Astrocyte (in vitro differentiated cells and primary cell): ENCODE measurements at regions not wholly inside any gene's neighbourhood (a gene's known extent, or its start where the extent isn't known, plus 50 kb on each side); places are given as distances from the start of the nearest gene placed in this dataset.

Source experiments
- DNase-seq: peaks from one replicate; pipeline ENCODE4 v3.0.0-alpha.2; 2010; ENCODE audit warnings: low read depth
- FAIRE-seq: peaks from 2 replicates; lab custom pipeline; 2011; peaks lifted over from hg19 to GRCh38; lab: Jason Lieb, UNC
- H2AFZ ChIP-seq: 2 replicates; pipeline ENCODE4 v1.6.0; 2012; ENCODE audit warnings: low read depth, low read length, inconsistent platforms
- H3K27ac ChIP-seq: 2 replicates; pipeline ENCODE4 v1.5.1; 2011; ENCODE audit warnings: low read depth, low read length, inconsistent platforms
- H3K27me3 ChIP-seq: 2 replicates; pipeline ENCODE4 v1.6.0; 2011; ENCODE audit warnings: low read length, inconsistent platforms; ENCODE audit not compliant: insufficient read depth
- H3K36me3 ChIP-seq: 2 replicates; pipeline ENCODE4 v1.5.1; 2011; ENCODE audit warnings: low read length, inconsistent platforms; ENCODE audit not compliant: insufficient read depth
- H3K4me1 ChIP-seq: 2 replicates; pipeline ENCODE4 v1.5.1; 2011; ENCODE audit warnings: low read length, inconsistent platforms; ENCODE audit not compliant: insufficient read depth
- H3K4me2 ChIP-seq: 2 replicates; pipeline ENCODE4 v1.6.0; 2012; ENCODE audit warnings: low read length, inconsistent platforms
- H3K4me3 ChIP-seq: 2 replicates; pipeline ENCODE4 v1.5.1; 2011; ENCODE audit warnings: low read depth, mild to moderate bottlenecking, low read length, inconsistent platforms; ENCODE audit not compliant: insufficient read depth
- H3K79me2 ChIP-seq: 2 replicates; pipeline ENCODE4 v1.6.0; 2012; ENCODE audit warnings: mild to moderate bottlenecking, low read length, inconsistent platforms; ENCODE audit not compliant: insufficient read depth
- H3K9ac ChIP-seq: 2 replicates; pipeline ENCODE4 v1.6.0; 2012; ENCODE audit warnings: mild to moderate bottlenecking, low read length, inconsistent platforms
- H3K9me3 ChIP-seq: 2 replicates; pipeline ENCODE4 v1.5.1; 2012; ENCODE audit warnings: low read depth, mild to moderate bottlenecking, low read length, inconsistent platforms; ENCODE audit not compliant: insufficient read depth
- H4K20me1 ChIP-seq: 2 replicates; pipeline ENCODE4 v1.6.0; 2012; ENCODE audit warnings: low read length, inconsistent platforms; ENCODE audit not compliant: insufficient read depth
- H3K27ac Mint-ChIP-seq: one replicate; pipeline ENCODE4 v1.8.0; 2021; ENCODE audit warnings: mild to moderate bottlenecking, mixed read lengths; ENCODE audit not compliant: unreplicated experiment
- H3K27me3 Mint-ChIP-seq: one replicate; pipeline ENCODE4 v1.8.0; 2021; ENCODE audit warnings: low read depth, mixed read lengths; ENCODE audit not compliant: unreplicated experiment
- H3K36me3 Mint-ChIP-seq: one replicate; pipeline ENCODE4 v1.8.0; 2021; ENCODE audit warnings: low read depth, mixed read lengths; ENCODE audit not compliant: unreplicated experiment
- H3K4me1 Mint-ChIP-seq: one replicate; pipeline ENCODE4 v1.8.0; 2021; ENCODE audit warnings: low read depth, mixed read lengths; ENCODE audit not compliant: unreplicated experiment
- H3K4me3 Mint-ChIP-seq: one replicate; pipeline ENCODE4 v1.8.0; 2021; ENCODE audit warnings: mild to moderate bottlenecking, moderate library complexity, mixed read lengths; ENCODE audit not compliant: unreplicated experiment
- H3K9me3 Mint-ChIP-seq: one replicate; pipeline ENCODE4 v1.8.0; 2021; ENCODE audit warnings: mild to moderate bottlenecking, mixed read lengths; ENCODE audit not compliant: unreplicated experiment
- EZH2 ChIP-seq: IDR thresholded peaks from 2 replicates; pipeline ENCODE4 v1.6.1; 2012; ENCODE audit warnings: mild to moderate bottlenecking, low read length, inconsistent platforms; ENCODE audit not compliant: insufficient read depth
- TF ChIP-seq, protein P1 (sequence below): IDR thresholded peaks from 2 replicates; pipeline ENCODE4 v1.5.1; 2011; ENCODE audit warnings: low read depth, mild to moderate bottlenecking, inconsistent platforms, low read length, moderate library complexity; ENCODE audit not compliant: insufficient read depth

DNA sequence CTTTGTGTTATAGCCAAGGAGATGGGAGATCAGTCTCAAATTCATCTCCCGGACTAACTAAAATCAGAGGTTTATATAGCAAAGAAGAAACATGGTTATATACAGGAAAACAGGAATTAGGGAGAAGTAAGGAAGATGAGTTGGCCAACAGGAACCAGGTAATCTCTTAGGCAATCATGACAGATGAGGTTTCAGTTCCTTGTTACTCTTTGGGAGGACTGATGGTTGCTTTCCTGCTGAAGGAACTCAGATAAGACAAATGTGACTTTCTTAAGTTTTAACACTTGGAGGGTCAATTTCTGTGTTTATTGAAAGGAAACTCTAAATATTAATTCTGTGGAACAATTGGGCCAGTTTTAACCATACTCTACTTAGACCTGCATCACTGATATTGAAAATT, 1072.0 kb upstream of the CNTN5 start:
- H3K9ac ChIP-seq = no peak overlapping the region
- H3K4me3 ChIP-seq = no peak overlapping the region
- H3K79me2 ChIP-seq = no peaks in the 10 kb centered on the region
- no peak overlapping the region for H2AFZ ChIP-seq
- H4K20me1 ChIP-seq = no peaks in the 10 kb centered on the region
- H3K27ac ChIP-seq = no peak overlapping the region
- Mint-ChIP-seq H3K36me3 (no peaks in the 10 kb centered on the region), H3K4me3 (no peak overlapping the region), H3K4me1 (no peaks in the 10 kb centered on the region), H3K9me3 (peaks cover 7% of the 10 kb centered on the region), H3K27ac (no peak overlapping the region), H3K27me3 (no peaks in the 10 kb centered on the region)
- DNase-seq = no peak
- H3K27me3 ChIP-seq = no peaks in the 10 kb centered on the region
- no peak for FAIRE-seq
- H3K9me3 ChIP-seq = no peaks in the 10 kb centered on the region
- H3K36me3 ChIP-seq = no peaks in the 10 kb centered on the region
- no peak for TF ChIP-seq EZH2
- TF ChIP-seq, protein P1, sequence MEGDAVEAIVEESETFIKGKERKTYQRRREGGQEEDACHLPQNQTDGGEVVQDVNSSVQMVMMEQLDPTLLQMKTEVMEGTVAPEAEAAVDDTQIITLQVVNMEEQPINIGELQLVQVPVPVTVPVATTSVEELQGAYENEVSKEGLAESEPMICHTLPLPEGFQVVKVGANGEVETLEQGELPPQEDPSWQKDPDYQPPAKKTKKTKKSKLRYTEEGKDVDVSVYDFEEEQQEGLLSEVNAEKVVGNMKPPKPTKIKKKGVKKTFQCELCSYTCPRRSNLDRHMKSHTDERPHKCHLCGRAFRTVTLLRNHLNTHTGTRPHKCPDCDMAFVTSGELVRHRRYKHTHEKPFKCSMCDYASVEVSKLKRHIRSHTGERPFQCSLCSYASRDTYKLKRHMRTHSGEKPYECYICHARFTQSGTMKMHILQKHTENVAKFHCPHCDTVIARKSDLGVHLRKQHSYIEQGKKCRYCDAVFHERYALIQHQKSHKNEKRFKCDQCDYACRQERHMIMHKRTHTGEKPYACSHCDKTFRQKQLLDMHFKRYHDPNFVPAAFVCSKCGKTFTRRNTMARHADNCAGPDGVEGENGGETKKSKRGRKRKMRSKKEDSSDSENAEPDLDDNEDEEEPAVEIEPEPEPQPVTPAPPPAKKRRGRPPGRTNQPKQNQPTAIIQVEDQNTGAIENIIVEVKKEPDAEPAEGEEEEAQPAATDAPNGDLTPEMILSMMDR = no peak
- H3K4me2 ChIP-seq = no peak overlapping the region
- no peaks in the 10 kb centered on the region for H3K4me1 ChIP-seq

DNA sequence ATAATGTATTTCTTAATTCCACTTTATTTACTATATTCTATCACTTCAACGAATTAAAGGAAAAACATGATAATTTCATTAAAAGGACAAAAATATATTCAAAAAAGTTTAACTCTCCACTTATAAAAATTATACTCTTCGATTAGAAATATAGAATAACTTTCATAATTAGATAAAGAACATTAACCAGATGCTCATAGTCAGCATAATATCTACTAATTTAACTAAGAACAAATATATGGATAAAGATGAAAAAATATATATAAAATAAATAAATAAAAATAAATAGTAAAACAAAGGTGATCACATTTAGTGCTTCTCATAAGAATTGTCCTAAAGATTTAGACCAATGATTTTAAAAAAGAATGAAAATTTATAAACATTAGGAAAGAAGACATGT, 1065.2 kb upstream of the CNTN5 start:
- Histone ChIP-seq H3K4me3 (no peak overlapping the region), H3K4me2 (no peak overlapping the region), H3K36me3 (no peaks in the 10 kb centered on the region), H3K9ac (no peak overlapping the region), H3K9me3 (no peaks in the 10 kb centered on the region), H3K27me3 (no peaks in the 10 kb centered on the region), H2AFZ (no peak overlapping the region), H4K20me1 (no peaks in the 10 kb centered on the region), H3K27ac (no peak overlapping the region), H3K4me1 (no peaks in the 10 kb centered on the region), H3K79me2 (no peaks in the 10 kb centered on the region)
- H3K36me3 Mint-ChIP-seq = no peaks in the 10 kb centered on the region
- H3K27ac Mint-ChIP-seq = no peak overlapping the region
- no peaks in the 10 kb centered on the region for H3K27me3 Mint-ChIP-seq
- DNase-seq (no peak), FAIRE-seq (no peak)
- no peak overlapping the region for H3K4me3 Mint-ChIP-seq
- H3K4me1 Mint-ChIP-seq = peaks cover 2% of the 10 kb centered on the region
- H3K9me3 Mint-ChIP-seq = peaks cover 3% of the 10 kb centered on the region
- TF ChIP-seq, protein P1 = no peak
- TF ChIP-seq EZH2 = no peak

DNA sequence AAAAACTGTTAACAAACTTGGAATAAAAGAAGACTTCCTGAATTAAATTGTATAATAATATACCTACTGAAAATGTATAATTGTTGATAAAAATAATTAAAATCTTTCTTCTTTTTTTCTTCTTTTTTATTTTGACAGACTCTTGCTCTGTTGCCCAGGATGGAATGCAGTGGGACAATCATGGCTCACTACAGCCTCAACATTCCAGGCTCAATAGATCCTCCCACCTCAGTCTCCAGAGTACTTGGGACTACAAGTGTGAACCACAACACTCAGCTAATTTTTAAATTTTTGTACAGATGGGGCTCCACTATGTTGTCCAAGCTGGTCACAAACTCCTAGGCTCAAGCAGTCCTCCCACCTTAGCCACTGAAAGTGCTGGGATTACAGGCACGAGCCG, 1063.8 kb upstream of the CNTN5 start:
- Mint-ChIP-seq H3K27ac (no peak overlapping the region), H3K4me3 (no peak overlapping the region)

More for the DNA sequence above, 1063.8 kb upstream of the CNTN5 start:
- Histone ChIP-seq H3K4me2 (no peak overlapping the region), H3K36me3 (no peaks in the 10 kb centered on the region), H2AFZ (no peak overlapping the region), H3K27me3 (no peaks in the 10 kb centered on the region), H3K9me3 (no peaks in the 10 kb centered on the region), H3K9ac (no peak overlapping the region), H3K27ac (no peak overlapping the region), H3K4me1 (no peaks in the 10 kb centered on the region), H4K20me1 (no peaks in the 10 kb centered on the region), H3K4me3 (no peak overlapping the region), H3K79me2 (no peaks in the 10 kb centered on the region)
- DNase-seq (no peak), FAIRE-seq (no peak)
- TF ChIP-seq EZH2 = no peak
- TF ChIP-seq, protein P1 = no peak
- Mint-ChIP-seq H3K27me3 (no peaks in the 10 kb centered on the region), H3K4me1 (peaks cover 4% of the 10 kb centered on the region), H3K9me3 (no peaks in the 10 kb centered on the region), H3K36me3 (no peaks in the 10 kb centered on the region)
